ENCODE measurements at regions not wholly inside any gene's neighbourhood (a gene's known extent, or its start where the extent isn't known, plus 50 kb on each side); places are given as distances from the start of the nearest gene placed in this dataset.

DNA sequence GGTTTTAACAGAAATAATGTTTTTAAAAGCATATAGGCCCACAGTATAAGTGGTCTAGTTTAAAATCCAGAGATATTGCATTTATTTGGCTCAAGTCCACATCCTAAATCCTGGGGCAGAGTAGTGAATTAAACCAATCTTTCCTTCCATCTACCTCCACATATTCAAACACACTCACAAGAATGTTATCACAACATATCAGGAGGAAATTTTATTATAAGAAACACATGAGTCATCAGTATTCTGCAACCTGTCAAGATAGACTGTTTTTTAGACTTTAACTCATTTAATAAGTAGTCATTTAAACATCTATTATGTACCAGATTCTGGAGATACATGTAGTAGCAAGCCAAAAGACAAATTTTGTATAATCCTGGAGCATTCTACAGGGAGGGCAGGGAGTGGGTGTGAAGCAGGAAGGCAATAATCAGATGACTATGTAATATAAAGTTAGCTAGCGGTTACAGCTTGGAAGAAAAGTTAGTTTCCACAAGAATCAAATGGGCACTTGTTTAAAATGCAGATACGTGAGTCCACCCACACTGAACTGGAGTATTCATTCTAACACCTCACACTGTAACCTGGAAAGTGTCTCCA is 187.3 kb upstream of the PIK3R1 start:
- Mint-ChIP-seq H3K27ac (ENCODE audit: unreplicated experiment) (no peak overlapping the region), H3K4me3 (ENCODE audit: unreplicated experiment) (no peak overlapping the region), H3K36me3 (ENCODE audit: unreplicated experiment) (no peaks in the 10 kb centered on the region), H3K9me3 (ENCODE audit: unreplicated experiment) (peaks cover 3% of the 10 kb centered on the region), H3K4me1 (ENCODE audit: unreplicated experiment) (peaks cover 28% of the 10 kb centered on the region), H3K27me3 (ENCODE audit: unreplicated experiment) (peaks cover 2% of the 10 kb centered on the region)
- DNase-seq (ENCODE audit: extremely low spot score, unreplicated experiment), result no peak
- TF ChIP-seq, protein P1, sequence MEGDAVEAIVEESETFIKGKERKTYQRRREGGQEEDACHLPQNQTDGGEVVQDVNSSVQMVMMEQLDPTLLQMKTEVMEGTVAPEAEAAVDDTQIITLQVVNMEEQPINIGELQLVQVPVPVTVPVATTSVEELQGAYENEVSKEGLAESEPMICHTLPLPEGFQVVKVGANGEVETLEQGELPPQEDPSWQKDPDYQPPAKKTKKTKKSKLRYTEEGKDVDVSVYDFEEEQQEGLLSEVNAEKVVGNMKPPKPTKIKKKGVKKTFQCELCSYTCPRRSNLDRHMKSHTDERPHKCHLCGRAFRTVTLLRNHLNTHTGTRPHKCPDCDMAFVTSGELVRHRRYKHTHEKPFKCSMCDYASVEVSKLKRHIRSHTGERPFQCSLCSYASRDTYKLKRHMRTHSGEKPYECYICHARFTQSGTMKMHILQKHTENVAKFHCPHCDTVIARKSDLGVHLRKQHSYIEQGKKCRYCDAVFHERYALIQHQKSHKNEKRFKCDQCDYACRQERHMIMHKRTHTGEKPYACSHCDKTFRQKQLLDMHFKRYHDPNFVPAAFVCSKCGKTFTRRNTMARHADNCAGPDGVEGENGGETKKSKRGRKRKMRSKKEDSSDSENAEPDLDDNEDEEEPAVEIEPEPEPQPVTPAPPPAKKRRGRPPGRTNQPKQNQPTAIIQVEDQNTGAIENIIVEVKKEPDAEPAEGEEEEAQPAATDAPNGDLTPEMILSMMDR (IDR thresholded peaks at IDR 0.05), result no peak

DNA sequence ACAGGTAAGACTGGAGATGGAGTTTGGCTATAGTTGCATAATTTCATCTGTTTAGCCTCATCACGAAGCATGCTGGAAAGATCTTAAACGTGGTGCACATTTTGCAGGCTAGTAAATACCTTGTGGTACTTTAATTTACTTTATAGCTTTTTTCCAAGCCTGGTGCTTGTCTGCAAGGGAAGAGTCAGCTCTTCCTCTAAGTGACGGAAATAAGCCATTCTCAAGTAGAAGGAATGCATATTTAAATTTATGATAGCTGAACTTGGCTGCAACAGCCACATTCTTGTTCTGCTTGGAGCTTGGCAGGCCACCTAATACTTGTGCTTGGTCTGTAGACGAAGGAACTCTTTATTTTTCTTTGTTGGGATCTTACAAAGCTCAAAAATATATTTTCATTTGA is 188.0 kb upstream of the PIK3R1 start:
- TF ChIP-seq, protein P1 (IDR thresholded peaks at IDR 0.05), result no peak
- peaks cover 2% of the 10 kb centered on the region for H3K27me3 Mint-ChIP-seq (ENCODE audit: unreplicated experiment)
- no peak for DNase-seq (ENCODE audit: extremely low spot score, unreplicated experiment)
- peaks cover 3% of the 10 kb centered on the region for H3K9me3 Mint-ChIP-seq (ENCODE audit: unreplicated experiment)
- H3K4me1 Mint-ChIP-seq (ENCODE audit: unreplicated experiment), result peaks cover 25% of the 10 kb centered on the region
- no peak overlapping the region for H3K4me3 Mint-ChIP-seq (ENCODE audit: unreplicated experiment)
- peak overlapping the region; percentile 58 for H3K27ac Mint-ChIP-seq (ENCODE audit: unreplicated experiment)
- no peaks in the 10 kb centered on the region for H3K36me3 Mint-ChIP-seq (ENCODE audit: unreplicated experiment)

DNA sequence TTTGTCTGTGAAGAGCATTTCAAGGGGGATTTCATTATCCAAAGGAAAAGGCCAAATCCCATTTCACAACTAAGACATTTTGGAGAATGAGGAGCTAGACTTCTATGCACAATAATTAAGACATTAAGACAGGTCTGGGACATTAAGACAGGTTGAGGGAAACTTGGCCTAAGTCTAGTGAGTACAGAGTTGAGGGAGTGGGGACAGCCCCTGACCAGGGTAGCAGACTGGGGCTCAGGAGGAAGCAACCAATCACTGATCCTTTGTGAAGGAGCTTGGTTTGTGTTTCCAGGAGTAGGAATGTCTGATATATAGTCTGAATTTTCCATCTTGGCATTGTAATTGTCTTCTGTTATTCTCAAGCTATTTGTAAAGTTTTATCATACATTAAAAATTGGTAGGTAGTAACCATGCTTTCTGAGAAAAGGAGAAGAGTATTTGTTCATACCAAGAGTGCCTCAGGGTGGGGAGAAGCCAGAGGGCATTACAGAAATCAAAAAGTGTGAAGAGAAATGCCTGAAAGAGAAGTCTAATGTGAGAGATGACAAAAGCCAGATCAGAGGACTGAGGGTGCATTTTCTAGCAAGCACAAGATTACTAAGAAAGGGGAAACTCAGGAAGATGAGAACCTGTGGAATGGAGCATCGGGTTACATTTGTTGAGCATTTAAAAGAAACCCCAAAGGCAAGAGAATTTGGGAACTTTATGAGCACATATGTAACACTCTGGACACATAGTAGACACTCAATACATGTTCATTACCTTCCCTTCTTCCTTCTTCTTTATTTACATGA is 189.3 kb upstream of the PIK3R1 start:
- DNase-seq (ENCODE audit: extremely low spot score, unreplicated experiment), result no peak
- Mint-ChIP-seq H3K9me3 (ENCODE audit: unreplicated experiment) (peaks cover 3% of the 10 kb centered on the region), H3K36me3 (ENCODE audit: unreplicated experiment) (no peaks in the 10 kb centered on the region), H3K27ac (ENCODE audit: unreplicated experiment) (no peak overlapping the region), H3K4me1 (ENCODE audit: unreplicated experiment) (peaks cover 28% of the 10 kb centered on the region), H3K4me3 (ENCODE audit: unreplicated experiment) (no peak overlapping the region), H3K27me3 (ENCODE audit: unreplicated experiment) (peaks cover 2% of the 10 kb centered on the region)
- TF ChIP-seq, protein P1 (IDR thresholded peaks at IDR 0.05), result no peak

DNA sequence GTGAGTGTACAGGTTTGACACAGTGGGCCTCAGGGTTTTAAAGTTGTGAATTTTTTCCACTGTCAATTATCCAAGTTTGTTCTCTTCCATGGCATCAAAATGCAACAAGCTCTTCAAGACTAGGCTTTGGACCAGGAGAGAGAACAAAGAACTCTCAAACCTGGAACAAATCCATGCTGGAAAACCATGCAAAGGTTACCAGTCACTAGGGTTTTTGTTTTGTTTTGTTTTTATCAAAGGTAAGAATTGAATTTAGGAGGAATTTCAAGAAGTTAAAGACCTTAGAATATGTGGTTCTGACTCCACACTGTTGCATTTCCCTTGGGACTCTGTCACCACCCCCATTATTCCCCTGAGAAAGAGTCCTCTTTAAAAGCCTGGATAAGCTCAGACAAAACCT is 191.1 kb upstream of the PIK3R1 start:
- Mint-ChIP-seq H3K27me3 (ENCODE audit: unreplicated experiment) (peaks cover 2% of the 10 kb centered on the region), H3K4me1 (ENCODE audit: unreplicated experiment) (peaks cover 31% of the 10 kb centered on the region), H3K36me3 (ENCODE audit: unreplicated experiment) (no peaks in the 10 kb centered on the region), H3K9me3 (ENCODE audit: unreplicated experiment) (peaks cover 3% of the 10 kb centered on the region), H3K4me3 (ENCODE audit: unreplicated experiment) (no peak overlapping the region), H3K27ac (ENCODE audit: unreplicated experiment) (no peak overlapping the region)
- TF ChIP-seq, protein P1 (IDR thresholded peaks at IDR 0.05), result no peak
- DNase-seq (ENCODE audit: extremely low spot score, unreplicated experiment), result no peak

DNA sequence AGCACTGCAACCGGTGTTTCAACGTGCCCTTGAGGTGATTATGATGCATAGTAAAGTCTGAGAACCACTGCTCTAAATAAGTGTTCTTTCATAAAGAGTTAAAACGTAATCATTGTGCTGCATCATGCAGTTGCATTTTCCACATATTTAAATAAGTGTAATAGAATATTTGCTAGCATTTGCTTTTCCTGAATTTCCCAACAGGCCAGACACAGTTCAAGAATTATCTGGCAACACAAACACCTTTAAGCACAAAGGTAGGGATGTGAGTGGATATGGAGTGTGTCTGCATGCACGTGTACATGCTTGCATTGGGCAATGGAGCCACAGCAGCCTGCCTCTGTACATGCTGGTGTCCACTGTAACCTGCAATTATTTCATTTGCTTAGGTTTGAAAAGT is 193.6 kb upstream of the PIK3R1 start:
- H3K27ac Mint-ChIP-seq (ENCODE audit: unreplicated experiment), result no peak overlapping the region
- H3K4me3 Mint-ChIP-seq (ENCODE audit: unreplicated experiment), result no peak overlapping the region
- no peaks in the 10 kb centered on the region for H3K36me3 Mint-ChIP-seq (ENCODE audit: unreplicated experiment)
- H3K9me3 Mint-ChIP-seq (ENCODE audit: unreplicated experiment), result peaks cover 4% of the 10 kb centered on the region
- DNase-seq (ENCODE audit: extremely low spot score, unreplicated experiment), result no peak
- no peaks in the 10 kb centered on the region for H3K27me3 Mint-ChIP-seq (ENCODE audit: unreplicated experiment)
- TF ChIP-seq, protein P1 (IDR thresholded peaks at IDR 0.05), result no peak
- H3K4me1 Mint-ChIP-seq (ENCODE audit: unreplicated experiment), result peaks cover 13% of the 10 kb centered on the region

All from osteocyte (in vitro differentiated cells).